LNCaP clone FGC (cell line): ENCODE measurements at regions not wholly inside any gene's neighbourhood (a gene's known extent, or its start where the extent isn't known, plus 50 kb on each side); places are given as distances from the start of the nearest gene placed in this dataset.

Experiments used
- DNase-seq: peaks from one replicate; pipeline ENCODE4 v3.0.0-alpha.2; 2011; ENCODE audit warnings: low read depth
- H3K4me3 ChIP-seq: 2 replicates; pipeline ENCODE4 v1.5.1; 2011; ENCODE audit warnings: mild to moderate bottlenecking, low read depth, low read length, control low read depth
- CTCF ChIP-seq: IDR thresholded peaks from 2 replicates; pipeline ENCODE4 v1.5.1; 2012; ENCODE audit warnings: mild to moderate bottlenecking; ENCODE audit not compliant: control insufficient read depth, insufficient read depth; ENCODE audit errors: extremely low read depth

GRCh38 chr4:173910891-173911290, 372.6 kb downstream of the FBXO8 start:
- DNase-seq: no peak
- no peak overlapping the region for H3K4me3 ChIP-seq
- TF ChIP-seq CTCF: no peak

- H3K4me3 ChIP-seq: no peak overlapping the region
- DNase-seq: no peak
- TF ChIP-seq CTCF: no peak
Measured at GRCh38 chr4:173909294-173909693, 374.2 kb downstream of the FBXO8 start.

- no peak overlapping the region for H3K4me3 ChIP-seq
- DNase-seq: no peak
- no peak for TF ChIP-seq CTCF
Measured at GRCh38 chr4:173899813-173900212, 369.8 kb upstream of the HAND2 start.

- no peak overlapping the region for H3K4me3 ChIP-seq
- no peak for DNase-seq
- no peak for TF ChIP-seq CTCF
Measured at GRCh38 chr4:173891072-173891471, 361.0 kb upstream of the HAND2 start.

GRCh38 chr4:173883821-173884220, 353.8 kb upstream of the HAND2 start:
- no peak for DNase-seq
- no peak overlapping the region for H3K4me3 ChIP-seq
- no peak for TF ChIP-seq CTCF

GRCh38 chr4:173880897-173881296, 350.9 kb upstream of the HAND2 start:
- TF ChIP-seq CTCF: no peak
- DNase-seq: no peak
- H3K4me3 ChIP-seq: no peak overlapping the region

- no peak for TF ChIP-seq CTCF
- DNase-seq: peak; percentile 8
Measured at GRCh38 chr4:173879509-173879908, 349.5 kb upstream of the HAND2 start.

More at GRCh38 chr4:173879509-173879908, 349.5 kb upstream of the HAND2 start:
- no peak overlapping the region for H3K4me3 ChIP-seq
